H1 (cell line): ENCODE measurements at regions not wholly inside any gene's neighbourhood (a gene's known extent, or its start where the extent isn't known, plus 50 kb on each side); places are given as distances from the start of the nearest gene placed in this dataset.

Experiments
- CTCF ChIA-PET: fragments of 300-600 bp; sonication (Branson Sonifier 250); formaldehyde crosslinking; loops from one replicate; lab custom pipeline; 2021; ENCODE audit not compliant: partially characterized antibody; lab: Charles Lee
- POLR2A ChIA-PET: fragments of 300-600 bp; sonication (Branson Sonifier 250); formaldehyde crosslinking; loops from one replicate; lab custom pipeline; 2021; ENCODE audit warnings: inconsistent platforms; ENCODE audit not compliant: partially characterized antibody; lab: Charles Lee
- DNase-seq, 2 experiments: peaks; one replicate each; pipeline versions ENCODE4 v3.0.0 to v3.0.0-alpha.2; 2010 to 2022; ENCODE audit warnings: low spot score in 2 of 2, low read depth in 1 of 2, mixed read lengths in 1 of 2
- FAIRE-seq: peaks from 2 replicates; lab custom pipeline; 2011; peaks lifted over from hg19 to GRCh38; lab: Jason Lieb, UNC
- H2AFZ ChIP-seq: 2 replicates; pipeline ENCODE4 v1.8.1; 2012; ENCODE audit warnings: low read length, inconsistent platforms
- H2AK5ac ChIP-seq: 2 replicates; pipeline ENCODE4 v1.6.1; 2013; ENCODE audit warnings: low read depth, low read length
- H2BK120ac ChIP-seq: replicated peaks from 2 replicates; pipeline ENCODE3; 2013; ENCODE audit warnings: low read depth, low read length, inconsistent platforms
- H2BK12ac ChIP-seq: 2 replicates; pipeline ENCODE4 v1.6.1; 2013; ENCODE audit warnings: low read depth, low read length
- H2BK15ac ChIP-seq: 2 replicates; pipeline ENCODE4 v1.6.1; 2013; ENCODE audit warnings: low read length
- H2BK20ac ChIP-seq: 2 replicates; pipeline ENCODE4 v1.6.1; 2013; ENCODE audit warnings: low read length
- H2BK5ac ChIP-seq: 2 replicates; pipeline ENCODE4 v1.6.1; 2013; ENCODE audit warnings: low read depth, low read length
- H3K14ac ChIP-seq: 2 replicates; pipeline ENCODE4 v1.6.1; 2013; ENCODE audit warnings: inconsistent platforms; ENCODE audit not compliant: insufficient read length
- H3K18ac ChIP-seq: 2 replicates; pipeline ENCODE4 v1.6.1; 2013; ENCODE audit warnings: low read length; ENCODE audit errors: extremely low read depth
- H3K23ac ChIP-seq: 2 replicates; pipeline ENCODE4 v1.6.1; 2013; ENCODE audit warnings: inconsistent platforms; ENCODE audit not compliant: insufficient read length
- H3K23me2 ChIP-seq: 2 replicates; pipeline ENCODE4 v1.6.1; 2013; ENCODE audit warnings: low read depth, low read length
- H3K27ac ChIP-seq: 2 replicates; pipeline ENCODE4 v1.6.1; 2011; ENCODE audit warnings: low read depth, low read length, inconsistent platforms
- H3K27me3 ChIP-seq, 4 experiments: replicated peaks in 1 of 4; 1 replicate in 1 of 4; 2 replicates in 3 of 4; pipeline versions ENCODE4 v1.6.1 to v1.8.1; 2011 to 2013; ENCODE audit warnings: low read length in 3 of 4, mild to moderate bottlenecking in 3 of 4, inconsistent platforms in 2 of 4, mixed read lengths in 2 of 4, moderate library complexity in 1 of 4; ENCODE audit not compliant: control insufficient read depth in 3 of 4, insufficient read depth in 3 of 4; ENCODE audit errors: extremely low read depth in 1 of 4
- H3K36me3 ChIP-seq, 4 experiments: 2 replicates each; pipeline versions ENCODE4 v1.6.1 to v1.8.1; 2011 to 2013; ENCODE audit warnings: mild to moderate bottlenecking in 4 of 4, low read length in 3 of 4, moderate library complexity in 2 of 4, control low read depth in 1 of 4, inconsistent platforms in 1 of 4; ENCODE audit not compliant: insufficient read depth in 4 of 4, control insufficient read depth in 2 of 4
- H3K4ac ChIP-seq: replicated peaks from 2 replicates; pipeline ENCODE3; 2013; ENCODE audit warnings: low read length, low read depth, mixed read lengths, inconsistent platforms; ENCODE audit not compliant: insufficient read length
- H3K4me1 ChIP-seq, 4 experiments: replicated peaks in 1 of 4; 1 replicate in 1 of 4; 2 replicates in 3 of 4; pipeline versions ENCODE4 v1.6.1 to v1.8.1; 2011 to 2013; ENCODE audit warnings: low read length in 3 of 4, inconsistent platforms in 2 of 4, mixed read lengths in 1 of 4; ENCODE audit not compliant: insufficient read depth in 4 of 4, control insufficient read depth in 3 of 4
- H3K4me2 ChIP-seq, 2 experiments: 2 replicates each; pipeline versions ENCODE4 v1.6.1 to v1.8.1; 2011 to 2013; ENCODE audit warnings: low read depth in 2 of 2, low read length in 2 of 2, control low read depth in 1 of 2, inconsistent platforms in 1 of 2, mild to moderate bottlenecking in 1 of 2; ENCODE audit not compliant: insufficient read depth in 1 of 2
- H3K4me3 ChIP-seq, 4 experiments: fragments of 200-600, 300-600 bp in 1 of 4; sonication (generic), shearing (Covaris generic), sonication (Bioruptor Twin) in 1 of 4; 2 replicates each; pipeline versions ENCODE4 v1.5.1 to v1.8.1; 2011 to 2016; ENCODE audit warnings: low read length in 4 of 4, low read depth in 3 of 4, control low read depth in 2 of 4, inconsistent platforms in 2 of 4, mild to moderate bottlenecking in 2 of 4, mixed read lengths in 1 of 4, moderate library complexity in 1 of 4; ENCODE audit not compliant: insufficient read depth in 2 of 4; ENCODE audit errors: extremely low read depth in 1 of 4
- H3K56ac ChIP-seq: replicated peaks from 2 replicates; pipeline ENCODE3; 2013; ENCODE audit warnings: low read depth, mild to moderate bottlenecking, mixed read lengths, low read length, inconsistent platforms; ENCODE audit not compliant: insufficient read length
- H3K79me1 ChIP-seq: 2 replicates; pipeline ENCODE4 v1.6.1; 2013; ENCODE audit warnings: low read depth, low read length, control low read depth
- H3K79me2 ChIP-seq, 2 experiments: 2 replicates each; pipeline versions ENCODE4 v1.6.1 to v1.8.1; 2012 to 2013; ENCODE audit warnings: low read length in 2 of 2, mild to moderate bottlenecking in 2 of 2, inconsistent platforms in 1 of 2; ENCODE audit not compliant: insufficient read depth in 2 of 2, control insufficient read depth in 1 of 2
- H3K9ac ChIP-seq, 4 experiments: replicated peaks in 1 of 4; 1 replicate in 1 of 4; 2 replicates in 3 of 4; pipeline versions ENCODE4 v1.6.1 to v1.8.1; 2011 to 2013; ENCODE audit warnings: low read depth in 3 of 4, low read length in 3 of 4, control low read depth in 2 of 4, mild to moderate bottlenecking in 2 of 4, moderate library complexity in 2 of 4, inconsistent platforms in 1 of 4; ENCODE audit errors: extremely low read depth in 1 of 4
- H3K9me3 ChIP-seq, 2 experiments: 2 replicates each; pipeline versions ENCODE4 v1.6.1 to v1.8.1; 2012 to 2013; ENCODE audit warnings: mild to moderate bottlenecking in 2 of 2, moderate library complexity in 2 of 2, control low read depth in 1 of 2, inconsistent platforms in 1 of 2, low read depth in 1 of 2, low read length in 1 of 2, mixed read lengths in 1 of 2; ENCODE audit not compliant: insufficient read depth in 2 of 2
- H4K20me1 ChIP-seq, 2 experiments: replicated peaks in 1 of 2; 2 replicates each; pipeline versions ENCODE3 to v1.8.1; 2011 to 2013; ENCODE audit warnings: inconsistent platforms in 2 of 2, low read length in 2 of 2, mild to moderate bottlenecking in 1 of 2; ENCODE audit not compliant: insufficient read depth in 2 of 2, control insufficient read depth in 1 of 2
- H4K5ac ChIP-seq: 2 replicates; pipeline ENCODE4 v1.6.1; 2013; ENCODE audit warnings: low read length, low read depth, mixed read lengths, inconsistent platforms; ENCODE audit not compliant: insufficient read length
- H4K8ac ChIP-seq: 2 replicates; pipeline ENCODE4 v1.8.0; 2013; ENCODE audit warnings: mild to moderate bottlenecking, moderate library complexity, low read length, inconsistent platforms; ENCODE audit not compliant: insufficient read depth; ENCODE audit errors: extremely low read depth
- H4K91ac ChIP-seq: replicated peaks from 2 replicates; pipeline ENCODE3; 2013; ENCODE audit warnings: low read length, mixed read lengths, inconsistent platforms; ENCODE audit not compliant: insufficient read length
- CBX8 ChIP-seq: fragments of 300-800, 300-1000 bp; sonication (generic); IDR thresholded peaks from 2 replicates; pipeline ENCODE4 v1.7.1; 2016; ENCODE audit warnings: low read depth, low read length, borderline replicate concordance
- CTBP2 ChIP-seq: IDR thresholded peaks from 2 replicates; pipeline ENCODE4 v1.7.0; 2011; ENCODE audit warnings: borderline replicate concordance, mild to moderate bottlenecking, moderate library complexity, mixed read lengths, low read length; ENCODE audit not compliant: insufficient read depth, insufficient read length
- EP300 ChIP-seq, 2 experiments: IDR thresholded peaks; 1 replicate in 1 of 2; 2 replicates in 1 of 2; pipeline ENCODE4 v1.6.1; 2011 to 2012; ENCODE audit warnings: low read depth in 2 of 2, low read length in 2 of 2, mild to moderate bottlenecking in 2 of 2, borderline replicate concordance in 1 of 2, inconsistent platforms in 1 of 2, moderate library complexity in 1 of 2
- NRF1 ChIP-seq: IDR thresholded peaks from 2 replicates; pipeline ENCODE4 v1.6.1; 2011; ENCODE audit warnings: mild to moderate bottlenecking, low read depth, low read length, improper control_type of control experiment
- RAD21 ChIP-seq, 2 experiments: IDR thresholded peaks in 1 of 2; conservative IDR thresholded peaks in 1 of 2; 2 replicates each; pipeline ENCODE4 v1.6.1; 2011; ENCODE audit warnings: low read depth in 2 of 2, low read length in 2 of 2, improper control_type of control experiment in 1 of 2, inconsistent platforms in 1 of 2, mild to moderate bottlenecking in 1 of 2, moderate library complexity in 1 of 2
- TAF7 ChIP-seq: optimal IDR thresholded peaks from 2 replicates; pipeline ENCODE3; 2011; ENCODE audit warnings: low read depth, mild to moderate bottlenecking, inconsistent platforms, low read length, moderate library complexity, borderline replicate concordance
- ZNF274 ChIP-seq: IDR thresholded peaks from 2 replicates; pipeline ENCODE4 v1.7.0; 2012; ENCODE audit warnings: low read length, borderline replicate concordance; ENCODE audit errors: extremely low read depth
- whole genome bisulfite sequencing, 2 experiments: shearing (Covaris generic) in 1 of 2; methylation state at CpG; one replicate each; pipeline versions ENCODE4 v1.1.6 to v1.1.7; 2013 to 2015; ENCODE audit warnings: low lambda C conversion rate in 2 of 2, mixed read lengths in 2 of 2, inconsistent platforms in 1 of 2, low coverage in 1 of 2, missing lambda C conversion rate in 1 of 2; ENCODE audit not compliant: insufficient replicate concordance in 2 of 2, insufficient coverage in 1 of 2, insufficient read length in 1 of 2; ENCODE audit errors: extremely low coverage in 1 of 2, missing lambda C conversion rate in 1 of 2; 5-methylcytosine and 5-hydroxymethylcytosine counted together
- TF ChIP-seq, protein P1 (sequence below), 3 experiments: IDR thresholded peaks; 1 replicate in 2 of 3; 2 replicates in 1 of 3; pipeline versions ENCODE4 v1.5.1 to v1.6.1; 2011; ENCODE audit warnings: low read length in 3 of 3, mild to moderate bottlenecking in 3 of 3, inconsistent platforms in 2 of 3, low read depth in 1 of 3, moderate library complexity in 1 of 3; ENCODE audit not compliant: insufficient read depth in 1 of 3; ENCODE audit errors: control extremely low read depth in 1 of 3

DNA sequence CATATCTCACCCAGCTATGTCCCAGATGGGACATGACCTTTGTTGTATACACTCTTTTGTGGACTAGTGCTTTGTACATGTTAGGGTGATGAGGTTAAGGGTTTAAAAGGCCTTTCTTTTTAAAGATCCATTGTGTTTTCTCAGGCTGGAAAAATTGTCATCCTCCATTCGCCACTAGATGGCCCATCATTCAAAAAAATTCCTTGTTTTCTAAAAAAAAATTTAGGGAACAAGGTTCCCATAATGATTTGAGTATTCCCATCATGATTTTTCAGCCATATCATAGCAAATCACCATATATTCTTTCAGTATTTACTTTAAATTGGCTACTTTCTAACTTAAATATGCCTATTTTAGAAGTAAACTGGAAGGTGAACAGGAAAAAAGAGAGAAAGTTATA lies 91.9 kb upstream of the TMEM164 start:
- POLR2A ChIA-PET, result no interaction called here
- TF ChIP-seq RAD21 (IDR thresholded peaks at IDR 0.05 in 1 of 2, conservative IDR thresholded peaks at IDR 0.05 in 1 of 2; ENCODE audit: low read depth in 2 of 2, low read length in 2 of 2), result peak in 1 of 2 experiments; percentile 28; a peak in 2 of 4 replicates
- TF ChIP-seq CBX8, result no peak
- TF ChIP-seq, protein P1, sequence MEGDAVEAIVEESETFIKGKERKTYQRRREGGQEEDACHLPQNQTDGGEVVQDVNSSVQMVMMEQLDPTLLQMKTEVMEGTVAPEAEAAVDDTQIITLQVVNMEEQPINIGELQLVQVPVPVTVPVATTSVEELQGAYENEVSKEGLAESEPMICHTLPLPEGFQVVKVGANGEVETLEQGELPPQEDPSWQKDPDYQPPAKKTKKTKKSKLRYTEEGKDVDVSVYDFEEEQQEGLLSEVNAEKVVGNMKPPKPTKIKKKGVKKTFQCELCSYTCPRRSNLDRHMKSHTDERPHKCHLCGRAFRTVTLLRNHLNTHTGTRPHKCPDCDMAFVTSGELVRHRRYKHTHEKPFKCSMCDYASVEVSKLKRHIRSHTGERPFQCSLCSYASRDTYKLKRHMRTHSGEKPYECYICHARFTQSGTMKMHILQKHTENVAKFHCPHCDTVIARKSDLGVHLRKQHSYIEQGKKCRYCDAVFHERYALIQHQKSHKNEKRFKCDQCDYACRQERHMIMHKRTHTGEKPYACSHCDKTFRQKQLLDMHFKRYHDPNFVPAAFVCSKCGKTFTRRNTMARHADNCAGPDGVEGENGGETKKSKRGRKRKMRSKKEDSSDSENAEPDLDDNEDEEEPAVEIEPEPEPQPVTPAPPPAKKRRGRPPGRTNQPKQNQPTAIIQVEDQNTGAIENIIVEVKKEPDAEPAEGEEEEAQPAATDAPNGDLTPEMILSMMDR (IDR thresholded peaks at IDR 0.05; ENCODE audit: control extremely low read depth in 1 of 3, insufficient read depth in 1 of 3, low read depth in 1 of 3, low read length in 3 of 3), result peak in 1 of 3 experiments; percentile 23; a peak in 2 of 4 replicates
- TF ChIP-seq TAF7, result no peak
- no peak for TF ChIP-seq ZNF274
- no peak for TF ChIP-seq NRF1
- TF ChIP-seq EP300 (IDR thresholded peaks at IDR 0.05; ENCODE audit: borderline replicate concordance in 1 of 2, low read depth in 2 of 2, low read length in 2 of 2), result no peak
- TF ChIP-seq CTBP2, result no peak

More for the DNA sequence above, 91.9 kb upstream of the TMEM164 start:
- Histone ChIP-seq H3K79me1 (no peaks in the 10 kb centered on the region), H3K4ac (no peak overlapping the region), H3K27me3 (no peaks in the 10 kb centered on the region), H3K23me2 (no peaks in the 10 kb centered on the region), H2BK15ac (no peak overlapping the region), H2AK5ac (no peak overlapping the region), H4K5ac (no peak overlapping the region), H3K56ac (no peak overlapping the region), H3K23ac (no peak overlapping the region), H3K18ac (no peak overlapping the region), H3K79me2 (no peaks in the 10 kb centered on the region), H3K14ac (no peak overlapping the region), H3K36me3 (no peaks in the 10 kb centered on the region), H4K91ac (no peak overlapping the region), H2BK5ac (no peak overlapping the region), H2BK20ac (no peak overlapping the region), H3K9me3 (no peaks in the 10 kb centered on the region), H3K27ac (no peak overlapping the region), H3K4me1 (no peaks in the 10 kb centered on the region), H4K8ac (no peak overlapping the region), H4K20me1 (no peaks in the 10 kb centered on the region), H3K9ac (no peak overlapping the region), H3K4me2 (no peak overlapping the region), H2AFZ (no peak overlapping the region), H2BK12ac (no peak overlapping the region), H3K4me3 (no peak overlapping the region), H2BK120ac (no peak overlapping the region)
- DNase-seq (no peak), FAIRE-seq (peak; percentile 76)
- 0% methylated on average over 1 of the region's 1 CpG; no CpG with 5 or more reads in 1 of the 2 experiments for WGBS, 2 experiments
- CTCF ChIA-PET, result interaction anchor here (0.8 to 2.7 kb wide), 10 partner anchors 10 to 215 kb away, joined by 3 to 15 read pairs (median 3); no protein-coding TSS in a partner anchor
